Skeletal muscle cell (primary cell): ENCODE measurements at regions not wholly inside any gene's neighbourhood (a gene's known extent, or its start where the extent isn't known, plus 50 kb on each side); places are given as distances from the start of the nearest gene placed in this dataset.
A peak's percentile ranks its signal among the peaks of the same experiment; 100 is the strongest.

ENCODE experiments used
- DNase-seq: peaks from one replicate; pipeline ENCODE4 v3.0.0-alpha.2; 2010; ENCODE audit warnings: low read depth
- H3K4me3 ChIP-seq: 2 replicates; pipeline ENCODE4 v1.5.1; 2011; ENCODE audit warnings: low read depth, mild to moderate bottlenecking, control low read depth, low read length, moderate library complexity

GRCh38 chr5:34598177-34598794 is 57.8 kb upstream of the RAI14 start:
- peak; percentile 66 for DNase-seq
- H3K4me3 ChIP-seq: no peak overlapping the region

- H3K4me3 ChIP-seq: no peak overlapping the region
- DNase-seq: no peak
Observed at GRCh38 chr5:34599471-34600117, 56.5 kb upstream of the RAI14 start.

DNA sequence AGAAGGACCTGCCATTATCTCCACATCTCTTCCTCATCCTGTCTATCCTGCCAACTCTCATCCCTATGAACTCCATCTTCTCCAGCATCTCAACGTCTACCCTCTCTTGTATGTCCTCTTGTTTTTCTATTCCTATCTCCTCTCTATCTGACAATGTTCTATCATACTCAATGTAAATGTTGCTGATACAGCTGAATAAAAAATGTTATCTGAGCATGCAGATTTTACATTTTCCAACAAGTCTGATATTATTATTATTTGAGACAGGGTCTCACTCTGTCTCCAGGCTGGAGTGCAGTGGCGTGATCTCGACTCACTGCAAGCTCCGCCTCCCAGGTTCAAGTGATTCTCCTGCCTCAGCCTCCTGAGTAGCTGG is 56.0 kb upstream of the RAI14 start:
- no peak overlapping the region for H3K4me3 ChIP-seq
- no peak for DNase-seq

DNA sequence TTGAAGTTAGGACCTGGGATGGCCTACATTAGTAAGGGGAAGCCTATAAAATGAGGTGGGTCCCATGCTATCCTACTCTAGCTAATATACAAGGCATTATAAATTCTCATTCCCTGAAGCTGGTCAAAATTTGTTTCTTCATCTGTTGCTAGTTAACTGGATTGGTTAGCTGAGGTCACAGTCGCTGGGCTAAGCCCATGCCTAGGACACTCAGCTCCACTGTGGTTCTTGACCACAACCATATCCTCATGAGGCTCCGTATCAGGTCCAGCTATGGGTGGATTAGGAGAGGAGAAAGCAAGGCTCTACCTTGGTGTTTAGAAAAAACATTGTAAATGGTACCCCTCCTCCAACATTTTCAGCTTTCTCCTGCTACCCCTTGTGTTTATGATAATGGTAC is 52.8 kb upstream of the RAI14 start:
- H3K4me3 ChIP-seq: no peak overlapping the region
- DNase-seq: no peak

DNA sequence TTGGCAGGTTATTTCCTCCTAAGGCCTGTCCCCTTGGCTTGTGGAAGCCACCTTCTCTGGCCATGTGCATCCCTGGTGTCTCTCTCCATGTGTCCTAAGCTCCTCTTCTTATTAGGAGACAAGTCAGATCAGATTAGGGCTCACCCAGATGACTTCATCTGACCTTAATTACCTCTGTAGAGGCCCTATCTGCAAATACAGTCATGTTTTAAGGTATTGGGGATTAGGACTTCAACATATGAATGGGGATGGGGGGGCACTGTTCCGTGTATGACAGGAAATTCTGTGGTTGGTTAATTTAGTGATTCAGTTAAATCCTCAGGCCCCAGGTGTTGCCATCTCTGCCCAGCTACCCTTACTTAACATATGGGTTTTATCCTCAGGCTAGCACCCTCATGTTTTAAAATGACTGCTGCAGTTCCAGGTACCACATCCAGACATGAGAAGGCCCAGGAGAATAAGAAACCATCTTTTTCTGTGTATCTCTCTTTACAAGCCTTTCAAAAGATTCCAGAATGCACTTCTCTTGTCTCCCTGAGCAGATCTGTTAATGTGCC is 51.9 kb upstream of the RAI14 start:
- DNase-seq: no peak
- no peak overlapping the region for H3K4me3 ChIP-seq

DNA sequence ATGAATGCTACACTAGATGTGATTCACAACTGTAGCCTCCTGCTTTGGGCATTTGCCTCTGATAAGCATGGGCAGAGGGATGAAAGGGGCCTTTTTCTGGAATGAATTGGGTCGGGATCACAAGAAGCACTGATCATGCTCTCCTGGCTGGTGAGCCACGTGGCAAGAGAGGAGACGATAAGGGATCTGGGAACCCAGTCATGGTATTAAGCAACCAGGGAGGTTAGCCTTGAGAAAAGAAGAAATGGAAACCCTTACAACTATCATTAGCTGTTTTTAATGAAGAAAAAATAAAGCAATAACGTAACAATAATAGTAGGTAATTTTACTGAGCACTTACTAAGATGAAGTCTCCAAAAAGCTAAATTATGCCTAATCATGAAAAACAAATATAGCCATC is 50.0 kb upstream of the RAI14 start:
- no peak for DNase-seq
- H3K4me3 ChIP-seq: no peak overlapping the region
